Muscle of leg (tissue), 3 donors: ENCODE measurements at regions not wholly inside any gene's neighbourhood (a gene's known extent, or its start where the extent isn't known, plus 50 kb on each side); places are given as distances from the start of the nearest gene placed in this dataset.

ENCODE experiments used
- DNase-seq: peaks from one replicate; pipeline ENCODE4 v3.0.0; 2013
- H3K27ac ChIP-seq: one replicate; pipeline ENCODE4 v1.5.1; 2013; ENCODE audit warnings: mild to moderate bottlenecking, low read length, control low read depth
- H3K27me3 ChIP-seq: one replicate; pipeline ENCODE4 v1.6.1; 2013; ENCODE audit warnings: low read length; ENCODE audit not compliant: control insufficient read depth, insufficient read depth
- H3K36me3 ChIP-seq: one replicate; pipeline ENCODE4 v1.6.1; 2013; ENCODE audit warnings: low read length; ENCODE audit not compliant: control insufficient read depth, insufficient read depth
- H3K4me1 ChIP-seq: one replicate; pipeline ENCODE4 v1.6.1; 2013; ENCODE audit warnings: low read length; ENCODE audit not compliant: control insufficient read depth, insufficient read depth
- H3K4me3 ChIP-seq: one replicate; pipeline ENCODE4 v1.5.1; 2013; ENCODE audit warnings: low read length, control low read depth
- H3K9me3 ChIP-seq: replicated peaks from 2 replicates; pipeline ENCODE4 v1.6.1; 2013; ENCODE audit warnings: low read depth, low read length; ENCODE audit not compliant: control insufficient read depth
- WGBS: methylation state at CpG from one replicate; pipeline ENCODE4 v1.1.5; 2013; ENCODE audit warnings: missing lambda C conversion rate; ENCODE audit not compliant: insufficient coverage; 5-methylcytosine and 5-hydroxymethylcytosine counted together

- no CpG with 5 or more reads among the region's 1 CpG for WGBS
- H3K36me3 ChIP-seq = no peaks in the 10 kb centered on the region
- H3K27ac ChIP-seq = no peak overlapping the region
- no peak overlapping the region for H3K4me3 ChIP-seq
- no peaks in the 10 kb centered on the region for H3K27me3 ChIP-seq
- no peak for DNase-seq
- no peaks in the 10 kb centered on the region for H3K9me3 ChIP-seq
- H3K4me1 ChIP-seq = no peaks in the 10 kb centered on the region
These were observed 163.7 kb downstream of the SNAPC1 start for GRCh38 chr14:61925732-61926435.

GRCh38 chr14:61927060-61927459, 164.8 kb downstream of the SNAPC1 start:
- H3K9me3 ChIP-seq = no peaks in the 10 kb centered on the region
- H3K36me3 ChIP-seq = no peaks in the 10 kb centered on the region
- no peaks in the 10 kb centered on the region for H3K4me1 ChIP-seq
- H3K27ac ChIP-seq = no peak overlapping the region
- peak; percentile 48 for DNase-seq
- no peak overlapping the region for H3K4me3 ChIP-seq
- no CpG with 5 or more reads among the region's 1 CpG for WGBS
- H3K27me3 ChIP-seq = no peaks in the 10 kb centered on the region

- H3K4me1 ChIP-seq = no peaks in the 10 kb centered on the region
- no peak overlapping the region for H3K27ac ChIP-seq
- no peak overlapping the region for H3K4me3 ChIP-seq
- no CpG with 5 or more reads among the region's 2 CpGs for WGBS
- no peaks in the 10 kb centered on the region for H3K9me3 ChIP-seq
- H3K36me3 ChIP-seq = no peaks in the 10 kb centered on the region
- no peak for DNase-seq
- H3K27me3 ChIP-seq = no peaks in the 10 kb centered on the region
These were observed 165.3 kb downstream of the SNAPC1 start for GRCh38 chr14:61927520-61927919.

GRCh38 chr14:61928300-61928699, 166.1 kb downstream of the SNAPC1 start:
- Histone ChIP-seq H3K27ac (no peak overlapping the region), H3K36me3 (no peaks in the 10 kb centered on the region), H3K4me3 (no peak overlapping the region), H3K27me3 (no peaks in the 10 kb centered on the region), H3K4me1 (no peaks in the 10 kb centered on the region), H3K9me3 (no peaks in the 10 kb centered on the region)
- no peak for DNase-seq

DNA sequence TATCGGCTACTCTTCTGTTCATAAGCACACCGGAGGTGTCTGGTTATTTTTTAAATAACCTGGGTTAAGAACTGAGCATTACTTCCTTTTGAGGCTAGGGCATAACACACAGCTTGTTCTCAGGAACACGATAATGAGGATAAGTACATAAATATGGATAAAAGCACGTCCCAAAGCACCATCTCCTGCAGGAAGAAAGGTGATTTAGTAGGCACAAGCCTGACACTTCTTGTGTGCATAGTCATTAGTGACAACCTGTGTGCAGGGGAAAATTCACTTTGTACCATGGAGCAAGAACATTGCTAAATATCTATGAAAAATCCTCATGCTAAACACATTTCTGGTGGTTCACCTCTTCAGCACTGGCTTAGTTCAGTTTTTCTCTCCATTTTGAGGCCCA, 166.5 kb downstream of the SNAPC1 start:
- H3K27me3 ChIP-seq = no peaks in the 10 kb centered on the region
- no peaks in the 10 kb centered on the region for H3K36me3 ChIP-seq
- no peak overlapping the region for H3K27ac ChIP-seq
- H3K4me1 ChIP-seq = no peaks in the 10 kb centered on the region
- DNase-seq = no peak
- no peaks in the 10 kb centered on the region for H3K9me3 ChIP-seq
- no peak overlapping the region for H3K4me3 ChIP-seq
- no CpG with 5 or more reads among the region's 4 CpGs for WGBS

GRCh38 chr14:61929651-61930050, 167.4 kb downstream of the SNAPC1 start:
- Histone ChIP-seq H3K4me3 (no peak overlapping the region), H3K27ac (no peak overlapping the region), H3K9me3 (no peaks in the 10 kb centered on the region), H3K27me3 (no peaks in the 10 kb centered on the region), H3K4me1 (no peaks in the 10 kb centered on the region), H3K36me3 (no peaks in the 10 kb centered on the region)
- no peak for DNase-seq
- whole genome bisulfite sequencing = no CpG with 5 or more reads among the region's 2 CpGs

DNA sequence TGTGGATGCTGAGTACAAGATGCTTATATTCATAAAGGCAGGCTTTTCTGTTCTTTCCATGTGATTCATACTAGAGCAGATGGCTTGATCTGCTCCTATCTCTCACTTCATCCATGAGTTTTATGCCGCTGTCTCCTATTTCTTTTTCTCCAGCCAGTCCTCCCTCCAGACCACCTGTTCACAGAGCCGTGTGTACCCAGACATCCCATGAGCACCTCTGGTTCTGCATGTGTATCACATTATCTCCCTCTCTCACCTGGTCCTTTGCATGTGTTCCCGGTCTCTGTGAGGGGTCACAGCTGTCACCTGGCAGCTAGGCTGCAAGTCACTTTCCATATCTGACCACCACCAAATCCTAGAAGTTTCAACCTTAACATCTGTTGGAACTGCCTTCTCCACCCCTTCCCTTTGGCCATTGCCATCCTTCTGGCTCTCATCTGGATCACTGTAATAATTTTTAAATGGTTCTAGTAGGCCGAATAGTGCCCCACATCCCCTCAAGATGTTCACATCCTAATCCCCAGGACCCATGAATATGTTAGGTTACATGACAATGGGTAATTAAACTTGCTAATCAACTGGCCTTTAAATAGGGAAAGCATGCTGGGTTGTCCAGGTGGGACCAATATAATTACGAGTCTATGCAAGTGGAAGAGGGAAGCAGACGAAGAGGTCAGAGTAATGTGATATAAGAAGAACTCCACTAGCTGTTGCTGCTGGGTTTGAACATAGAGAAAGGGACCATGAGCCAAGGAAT, 168.1 kb downstream of the SNAPC1 start:
- DNase-seq = no peak
- Histone ChIP-seq H3K4me1 (no peaks in the 10 kb centered on the region), H3K27me3 (no peaks in the 10 kb centered on the region), H3K4me3 (no peak overlapping the region), H3K36me3 (no peaks in the 10 kb centered on the region), H3K9me3 (no peaks in the 10 kb centered on the region), H3K27ac (no peak overlapping the region)
- 78% methylated on average over 5 of the region's 6 CpGs for WGBS

DNA sequence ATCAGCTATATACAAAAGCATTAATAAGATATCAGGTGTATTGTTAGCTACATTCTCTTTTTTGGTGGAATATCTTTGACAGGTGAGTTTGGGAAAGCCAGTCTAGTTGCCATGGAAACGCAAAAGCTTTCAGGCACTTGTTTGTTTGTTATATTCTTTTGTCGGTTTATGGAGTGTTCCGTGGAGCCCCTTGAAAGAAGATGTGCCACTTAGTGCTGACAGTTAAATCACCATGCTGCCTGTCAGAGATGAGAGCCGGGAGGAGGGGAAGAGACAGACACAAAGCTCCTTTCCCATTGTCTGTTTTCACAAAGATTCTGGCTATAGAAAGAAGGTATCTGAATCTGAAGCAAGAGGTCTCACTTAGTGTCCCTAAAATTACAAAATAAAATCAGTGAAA, 170.8 kb downstream of the SNAPC1 start:
- no peak for DNase-seq
- no peaks in the 10 kb centered on the region for H3K36me3 ChIP-seq
- no peaks in the 10 kb centered on the region for H3K4me1 ChIP-seq
- H3K9me3 ChIP-seq = no peaks in the 10 kb centered on the region
- no peak overlapping the region for H3K4me3 ChIP-seq
- 58% methylated on average over 2 of the region's 4 CpGs for WGBS
- H3K27me3 ChIP-seq = no peaks in the 10 kb centered on the region
- H3K27ac ChIP-seq = no peak overlapping the region

DNA sequence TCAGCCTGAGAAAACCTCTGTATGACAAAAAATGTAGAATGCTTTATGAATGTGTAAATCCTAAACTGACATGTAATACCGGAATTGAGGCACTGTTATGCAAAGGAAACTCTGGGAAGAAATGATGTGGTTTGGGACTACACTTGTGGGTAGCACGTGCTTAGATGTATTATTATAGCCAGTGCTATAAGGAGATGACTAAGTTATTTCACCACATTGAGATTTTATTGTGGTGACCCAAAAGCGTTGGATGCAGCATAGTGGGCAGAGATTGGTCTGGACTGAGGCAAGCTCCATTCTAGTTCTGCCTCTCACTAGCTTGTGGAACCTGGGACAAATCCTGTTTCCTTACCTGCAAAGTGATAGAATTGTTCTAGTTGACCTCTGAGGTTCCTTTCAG, 172.2 kb downstream of the SNAPC1 start:
- Histone ChIP-seq H3K36me3 (no peaks in the 10 kb centered on the region), H3K27ac (no peak overlapping the region), H3K9me3 (no peaks in the 10 kb centered on the region), H3K27me3 (no peaks in the 10 kb centered on the region), H3K4me3 (no peak overlapping the region), H3K4me1 (no peaks in the 10 kb centered on the region)
- WGBS = 39% methylated on average over 2 of the region's 3 CpGs
- DNase-seq = no peak

DNA sequence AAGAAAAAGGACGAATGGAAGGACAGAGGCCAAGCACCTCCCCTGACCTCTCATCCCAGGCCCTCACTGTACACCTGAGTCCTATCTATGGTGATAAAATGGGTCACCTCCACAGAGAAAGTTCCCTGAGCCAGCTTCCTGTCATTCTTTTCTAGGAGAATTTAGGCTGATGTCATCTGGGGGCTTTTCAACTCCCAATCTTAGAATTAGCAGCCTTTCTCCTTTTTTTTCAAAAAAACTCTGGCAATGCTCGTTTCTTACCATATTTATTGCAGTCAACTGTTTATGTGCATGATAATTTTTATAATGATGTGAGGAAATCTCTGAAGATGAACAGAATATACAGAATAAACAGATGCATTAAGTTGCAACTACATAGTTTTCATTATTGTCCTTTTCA, 177.6 kb downstream of the SNAPC1 start:
- DNase-seq = peak; percentile 11
- H3K27ac ChIP-seq = no peak overlapping the region
- no peaks in the 10 kb centered on the region for H3K36me3 ChIP-seq
- no peaks in the 10 kb centered on the region for H3K4me1 ChIP-seq
- no CpG with 5 or more reads among the region's 2 CpGs for WGBS
- no peaks in the 10 kb centered on the region for H3K27me3 ChIP-seq
- no peak overlapping the region for H3K4me3 ChIP-seq
- H3K9me3 ChIP-seq = no peaks in the 10 kb centered on the region
